Activated naive CD8-positive, alpha-beta T cell treated with anti-CD3 and anti-CD28 coated beads, Interleukin-2, amount 50 U/mL, for 16 hours (primary cell): ENCODE measurements at regions not wholly inside any gene's neighbourhood (a gene's known extent, or its start where the extent isn't known, plus 50 kb on each side); places are given as distances from the start of the nearest gene placed in this dataset.
"Not testable (repeated sequence)": the region's sequence is repeated elsewhere in the genome, so short reads cannot be mapped to it uniquely, and the experiment has no call there.

Source experiments
- DNase-seq: peaks from one replicate; pipeline ENCODE4 v3.0.0-alpha.2; 2020; ENCODE audit warnings: low read depth, low spot score

DNA sequence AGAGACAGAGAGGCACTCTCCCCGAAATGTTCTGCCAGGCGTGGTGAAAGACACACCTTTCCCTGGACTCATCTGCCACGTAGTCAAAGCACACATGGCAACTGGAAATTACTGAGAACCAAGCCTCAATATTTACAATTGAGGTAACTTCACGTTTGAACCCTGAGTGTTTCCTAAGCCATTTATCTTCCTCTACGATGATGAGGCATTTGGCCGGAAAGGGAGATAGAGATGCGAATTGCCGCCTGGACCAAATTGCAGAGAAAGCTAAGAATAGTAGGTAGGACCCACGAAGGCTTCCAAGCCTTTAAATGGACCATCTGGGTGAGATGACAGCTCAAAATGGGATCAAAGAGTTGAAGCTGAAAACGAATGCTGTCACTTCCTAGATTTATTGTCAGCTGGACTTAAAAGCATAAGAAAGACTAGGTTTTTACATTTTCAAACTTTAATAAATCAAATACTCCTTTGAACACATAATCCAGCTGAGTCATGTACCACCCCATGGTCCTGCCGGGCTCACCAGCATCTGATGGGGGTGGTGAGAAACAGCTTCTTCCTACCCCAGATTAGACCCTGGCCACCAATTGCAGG lies 135.6 kb upstream of the LYZL2 start:
- no peak for DNase-seq

GRCh38 chr10:30763918-30764317 lies 134.4 kb upstream of the LYZL2 start:
- DNase-seq, result no peak

DNA sequence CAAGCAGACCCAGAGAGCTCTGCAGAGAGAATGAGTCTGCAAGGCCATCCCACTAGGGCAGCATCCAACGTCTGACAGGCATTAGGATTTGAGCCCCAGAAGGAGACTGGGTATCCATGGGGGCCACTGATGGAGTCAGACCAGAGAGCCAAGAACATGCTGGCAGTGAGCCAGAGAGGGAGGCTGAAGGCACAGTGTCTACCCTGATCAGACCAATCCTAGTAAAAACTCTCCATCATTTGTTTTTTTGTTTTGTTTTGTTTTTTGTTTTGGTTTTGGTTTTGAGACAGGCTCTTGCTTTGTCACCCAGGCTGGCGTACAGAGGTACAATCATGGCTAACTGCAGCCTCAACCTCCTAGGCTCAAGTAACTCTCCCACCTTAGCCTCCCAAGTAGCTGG lies 133.1 kb upstream of the LYZL2 start:
- DNase-seq, result no peak

DNA sequence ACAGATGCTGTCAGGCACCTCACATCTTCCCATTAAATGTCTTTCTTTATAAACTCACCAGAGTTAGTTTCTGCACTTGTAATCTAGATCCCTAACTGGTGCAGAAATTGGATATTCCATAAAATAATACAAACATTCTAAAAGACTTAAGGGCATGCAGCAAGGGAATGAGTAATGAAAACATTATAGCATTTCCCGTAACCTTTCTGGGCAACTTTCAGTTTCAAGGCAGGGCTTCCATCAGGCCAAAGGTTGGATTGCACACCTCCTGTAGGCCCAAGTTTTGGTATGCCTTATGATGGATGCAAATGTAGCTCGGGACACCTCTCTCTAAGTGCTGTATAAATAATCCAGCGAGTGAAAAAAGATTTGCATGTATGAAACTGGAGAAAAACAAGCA lies 129.9 kb upstream of the LYZL2 start:
- no peak for DNase-seq

DNA sequence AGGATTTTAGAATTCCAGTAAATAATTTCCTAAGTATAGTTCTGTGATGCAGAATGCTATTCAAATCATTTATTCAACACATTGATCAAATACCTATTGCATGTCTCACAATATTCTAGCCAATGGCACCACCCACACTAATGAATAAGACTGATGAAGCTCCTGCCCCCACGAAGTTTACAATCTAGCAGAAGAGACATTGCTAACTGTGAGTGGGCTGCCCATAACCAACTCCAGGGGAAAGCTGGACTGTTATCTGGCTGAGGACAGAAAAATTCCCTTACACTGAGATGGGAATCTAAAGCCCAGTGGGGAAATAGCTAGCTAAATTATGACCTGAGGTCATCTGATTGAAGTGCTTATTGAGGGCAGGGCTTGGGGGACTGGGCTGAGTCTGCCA lies 128.8 kb upstream of the LYZL2 start:
- no peak for DNase-seq

DNA sequence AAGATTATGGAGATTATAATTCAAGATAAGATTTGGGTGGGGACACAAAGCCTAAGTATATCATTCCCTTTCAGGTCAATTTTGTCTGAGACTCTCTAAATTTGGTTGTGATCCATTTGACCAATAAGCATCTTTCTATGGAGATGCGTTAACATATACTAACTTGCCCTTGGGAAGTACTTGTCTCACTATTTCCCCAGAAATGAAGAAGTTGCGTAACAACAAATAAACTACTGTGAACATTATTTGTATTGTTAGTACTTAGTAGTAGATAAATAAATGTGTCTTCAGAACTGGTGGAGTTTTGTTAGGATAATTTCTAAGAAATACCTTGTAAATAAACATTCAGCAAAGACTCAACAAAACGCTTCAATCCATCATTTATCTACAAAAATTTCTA lies 127.3 kb upstream of the LYZL2 start:
- DNase-seq, result no peak

- no peak for DNase-seq
Measured at GRCh38 chr10:30756151-30756550, 126.6 kb upstream of the LYZL2 start.

DNA sequence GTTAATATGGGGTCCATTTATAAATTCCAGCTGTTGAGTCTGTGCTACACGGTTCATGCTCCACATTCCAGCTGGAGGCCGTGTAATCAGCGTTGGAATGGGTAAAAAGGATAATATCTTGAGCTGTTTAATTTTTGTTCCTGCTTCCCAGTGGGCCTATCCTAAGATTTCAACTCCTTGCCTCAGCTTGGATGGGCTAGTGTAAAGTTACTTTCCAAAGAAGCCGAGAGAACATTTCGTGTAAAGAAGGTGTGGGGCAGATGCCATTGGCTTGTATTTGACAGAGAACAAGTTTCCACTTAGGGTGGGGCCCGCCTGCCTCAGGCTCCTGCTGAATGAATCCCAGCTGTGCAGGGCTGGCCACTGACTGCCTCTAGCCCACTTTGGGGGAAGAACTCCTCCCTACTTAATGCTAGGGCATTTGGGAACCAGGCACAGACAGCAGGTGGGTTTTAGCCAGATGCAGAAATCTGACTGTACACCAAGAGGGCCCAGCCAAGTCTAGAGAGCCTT lies 125.9 kb upstream of the LYZL2 start:
- no peak for DNase-seq

DNA sequence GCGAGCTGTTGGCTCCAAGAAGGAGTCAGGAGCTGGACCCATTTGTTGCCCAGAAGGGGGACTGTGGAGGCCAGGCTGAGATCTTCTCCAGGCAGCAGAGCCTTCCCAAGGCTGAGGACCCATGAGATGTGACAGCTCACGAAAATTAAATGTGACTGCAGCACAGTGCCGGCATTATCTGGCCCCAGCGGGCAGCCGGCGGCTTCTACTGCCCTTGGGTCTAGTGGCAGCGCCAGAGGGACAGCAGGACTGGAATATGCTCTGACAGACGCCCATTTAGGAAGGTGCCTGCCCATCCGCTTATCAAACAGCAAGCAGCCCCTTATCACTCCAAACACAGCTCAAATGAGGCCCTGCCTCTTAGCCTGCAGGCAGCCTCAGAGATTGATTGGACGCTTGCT lies 122.9 kb upstream of the LYZL2 start:
- DNase-seq, result no peak

GRCh38 chr10:30751678-30752331 lies 122.3 kb upstream of the LYZL2 start:
- peak; percentile 49 for DNase-seq

DNA sequence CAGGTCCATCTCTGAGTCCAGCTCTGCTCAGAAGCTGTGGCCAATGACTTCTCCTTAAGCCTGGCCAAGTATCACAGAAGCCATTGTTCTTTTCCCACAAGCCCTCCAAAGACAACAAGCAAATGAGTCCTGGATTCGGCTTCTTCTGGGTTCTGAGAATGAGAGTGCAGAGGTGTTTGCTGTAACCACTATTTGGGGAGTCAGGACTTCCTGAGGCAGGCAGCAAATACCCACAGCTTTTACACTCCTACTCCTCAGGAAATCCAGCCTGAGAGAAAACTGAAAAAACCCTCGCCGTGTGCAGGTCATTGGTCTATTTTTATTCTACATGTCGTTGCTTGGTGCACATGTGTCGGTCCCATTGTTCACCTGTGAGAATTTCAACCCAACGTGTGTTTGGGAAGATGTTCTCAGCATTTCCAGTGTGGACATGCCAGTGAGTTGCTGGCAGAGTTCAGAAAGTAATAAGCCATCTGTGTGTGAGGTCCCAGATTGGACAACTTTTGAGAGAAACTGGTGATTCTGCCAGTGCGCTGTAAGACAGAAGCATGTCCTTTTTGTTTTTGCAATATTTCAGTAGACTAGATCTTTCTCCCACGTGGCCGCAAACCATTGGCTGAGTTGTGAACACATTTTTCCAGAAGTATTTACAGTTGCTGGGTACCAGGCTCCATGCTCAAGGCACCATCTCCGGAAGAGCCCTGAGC lies 121.6 kb upstream of the LYZL2 start:
- no peak for DNase-seq

DNA sequence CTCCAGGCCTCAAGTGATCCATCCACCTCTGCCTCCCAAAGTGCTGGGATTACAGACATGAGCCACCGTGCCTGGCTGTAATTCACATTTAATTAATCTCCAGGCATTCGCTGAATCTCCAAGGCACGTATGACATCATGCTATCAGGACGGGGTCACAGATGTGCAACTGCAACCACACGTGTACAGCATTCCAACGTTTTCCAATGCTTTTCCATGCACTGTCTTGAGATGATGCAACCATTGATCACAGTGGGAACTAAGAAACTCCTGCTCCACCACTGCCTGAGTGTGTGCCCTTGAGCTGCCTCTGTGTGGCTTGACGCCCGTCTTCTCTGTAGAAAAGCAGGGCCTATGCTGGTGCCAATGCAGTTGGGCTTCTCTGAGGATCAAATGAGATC lies 119.8 kb upstream of the LYZL2 start:
- no peak for DNase-seq

- no peak for DNase-seq
Measured at GRCh38 chr10:30748152-30748973, 118.8 kb upstream of the LYZL2 start.

DNA sequence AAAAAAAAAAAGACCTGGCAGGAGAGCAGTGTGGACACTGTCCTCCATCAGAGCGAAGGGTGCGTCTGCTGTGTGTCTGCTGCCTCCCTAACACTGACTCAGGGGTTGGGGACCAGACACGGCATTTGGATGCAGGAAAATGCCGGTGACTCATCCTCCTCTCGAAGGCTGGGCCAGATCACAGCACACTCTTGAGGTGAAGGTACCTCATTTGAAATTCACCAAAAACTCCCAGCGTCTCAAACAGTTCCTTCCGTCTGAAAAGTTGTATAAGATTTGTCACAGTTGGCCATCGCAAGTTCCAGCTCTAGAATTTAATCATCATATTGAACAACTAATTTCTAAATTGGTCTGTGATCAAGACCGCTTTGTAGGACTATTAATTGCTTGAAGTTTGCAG lies 118.1 kb upstream of the LYZL2 start:
- DNase-seq, result no peak

DNA sequence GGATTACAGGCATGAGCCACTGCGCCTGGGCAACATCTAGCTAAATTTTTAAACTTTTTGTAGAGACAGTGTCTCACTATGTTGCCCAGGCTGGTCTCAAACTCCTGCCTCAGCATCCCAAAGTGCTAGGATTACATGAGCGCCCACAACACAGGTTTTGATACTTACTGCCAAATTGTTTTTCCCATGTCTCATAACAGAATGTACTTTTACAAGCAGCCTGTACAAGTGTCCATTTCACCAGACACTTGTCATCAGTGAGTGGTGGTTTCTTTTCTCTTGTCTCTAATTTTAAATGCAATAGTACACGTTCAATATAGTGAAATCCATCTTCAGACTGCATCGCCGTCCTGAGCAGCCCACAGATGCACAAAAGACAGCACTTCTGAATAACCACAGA lies 116.4 kb upstream of the LYZL2 start:
- DNase-seq, result no peak

DNA sequence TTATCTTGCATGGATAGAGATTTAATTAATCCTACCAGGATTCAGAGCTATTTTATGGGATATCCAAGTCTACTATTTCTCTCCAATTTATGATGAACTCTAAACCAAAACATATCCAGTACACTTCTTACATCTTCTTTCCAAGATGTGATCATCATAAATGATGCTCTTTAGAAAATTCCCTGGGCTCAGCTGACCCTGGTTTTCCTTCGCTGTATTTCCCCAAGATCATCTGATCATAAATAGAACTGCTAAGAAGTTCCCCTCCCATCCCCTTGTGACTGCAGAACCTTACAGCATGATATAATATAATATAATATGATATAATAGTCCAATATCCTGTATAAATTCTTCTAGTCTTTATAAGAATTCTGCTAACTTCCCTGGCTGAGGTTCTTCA lies 114.6 kb upstream of the LYZL2 start:
- DNase-seq, result no peak

DNA sequence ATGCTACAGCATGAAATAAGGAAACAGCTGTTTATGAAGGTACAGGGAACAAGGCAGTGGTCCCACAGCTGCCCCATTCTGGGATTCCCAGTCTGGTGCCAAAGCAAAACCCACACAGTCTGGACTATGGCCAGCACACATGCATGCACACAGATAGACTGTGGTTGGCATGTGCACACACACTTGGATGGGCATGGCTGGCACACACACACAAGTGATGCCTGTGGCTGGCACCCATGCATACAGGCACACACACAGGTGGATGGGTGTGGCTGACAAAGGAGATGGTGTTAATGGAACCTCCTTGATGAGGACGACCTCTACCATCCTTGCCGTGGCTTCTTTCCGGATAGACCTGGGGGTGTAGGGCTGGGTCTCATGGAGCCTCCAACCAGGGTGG lies 114.0 kb upstream of the LYZL2 start:
- no peak for DNase-seq

GRCh38 chr10:30742471-30742870 lies 112.9 kb upstream of the LYZL2 start:
- no peak for DNase-seq

- not testable (repeated sequence) for DNase-seq
Measured at GRCh38 chr10:30740774-30741173, 111.2 kb upstream of the LYZL2 start.

DNA sequence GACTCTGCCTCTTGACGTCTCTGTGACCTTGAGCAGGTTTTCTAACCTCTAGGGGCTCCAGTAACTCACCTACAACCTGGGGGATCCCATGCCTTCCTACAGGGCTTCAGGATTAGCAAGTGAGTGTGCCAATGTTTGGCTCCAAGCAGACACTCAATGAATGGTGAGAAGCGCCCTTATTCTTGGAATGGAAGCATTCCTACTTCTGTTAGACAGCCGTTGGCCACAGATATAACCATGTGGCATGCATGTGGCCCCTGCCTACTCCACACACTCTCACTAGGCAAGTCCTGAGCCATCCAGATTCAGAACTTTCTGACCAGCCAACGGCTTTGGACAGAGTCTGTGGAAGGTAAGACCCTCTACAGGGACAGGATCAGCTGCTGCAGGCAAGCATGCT lies 108.9 kb upstream of the LYZL2 start:
- DNase-seq, result no peak

DNA sequence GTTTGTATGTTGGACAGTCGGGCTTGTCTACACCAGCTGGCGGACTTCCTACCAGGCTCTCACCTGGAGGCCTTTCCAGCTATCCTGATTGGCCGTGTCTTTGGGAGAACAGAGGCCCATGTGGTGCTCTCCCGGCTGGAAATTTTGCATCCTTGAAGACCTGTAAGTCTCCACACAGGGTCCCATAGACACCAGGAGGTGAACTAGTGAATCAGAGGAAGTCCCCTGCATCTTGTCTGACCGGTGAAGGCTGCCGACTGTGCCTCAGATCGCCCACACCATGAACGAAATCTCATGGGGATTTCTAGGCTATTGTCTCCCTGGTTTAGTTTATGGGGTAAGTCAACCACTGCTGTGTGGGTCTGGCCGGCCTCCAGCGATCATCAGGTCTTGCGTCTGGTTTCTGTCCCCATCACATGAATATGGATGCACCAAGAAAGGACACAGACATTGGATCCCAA lies 108.4 kb upstream of the LYZL2 start:
- no peak for DNase-seq

GRCh38 chr10:30736685-30737232 lies 107.2 kb upstream of the LYZL2 start:
- DNase-seq, result no peak
